Fibroblast of the conjunctiva (primary cell): ENCODE measurements at regions not wholly inside any gene's neighbourhood (a gene's known extent, or its start where the extent isn't known, plus 50 kb on each side); places are given as distances from the start of the nearest gene placed in this dataset.

Experiments used
- DNase-seq: peaks from one replicate; pipeline ENCODE4 v3.0.0-alpha.2; 2010; ENCODE audit warnings: low read depth

DNA sequence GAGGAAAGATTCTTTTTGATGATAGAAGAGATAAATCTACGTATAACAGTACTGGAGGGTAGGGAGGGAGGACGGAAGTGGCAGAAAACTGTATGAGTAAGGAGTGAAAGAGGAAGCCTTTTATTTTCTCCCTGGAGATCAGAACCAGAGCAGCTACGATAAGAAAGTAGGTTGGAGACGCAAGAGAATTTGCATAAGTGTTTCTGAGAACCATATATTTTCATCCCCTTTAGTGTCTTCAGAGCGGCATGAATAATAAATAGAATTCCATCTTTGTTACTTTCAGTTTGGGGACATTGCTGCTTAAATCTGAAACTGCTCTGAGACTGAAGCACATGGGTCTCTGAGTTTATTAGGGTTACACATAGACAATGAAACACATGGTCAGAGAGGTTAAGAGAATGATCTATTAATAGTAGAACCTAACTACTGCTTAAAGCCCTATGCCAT is 230.2 kb upstream of the TNP1 start:
- DNase-seq: no peak

DNA sequence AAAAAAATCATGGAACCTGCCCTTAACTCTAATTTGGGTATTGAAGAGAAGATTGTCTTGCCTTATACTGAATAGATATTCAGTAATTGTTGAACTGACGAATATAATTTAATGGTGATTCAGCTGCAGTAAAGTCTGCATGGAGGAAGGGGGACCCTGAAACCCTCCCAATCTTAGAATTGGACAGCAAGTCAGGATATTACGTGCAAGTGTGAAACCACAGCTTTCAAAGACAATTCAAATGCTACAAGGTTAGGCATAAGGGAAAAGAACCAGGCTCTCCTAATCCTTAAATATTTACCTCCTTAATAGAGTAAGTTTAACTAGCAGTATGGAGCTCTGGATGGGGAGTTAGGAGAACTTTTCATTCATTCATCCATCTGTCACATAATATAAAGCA is 226.9 kb upstream of the TNP1 start:
- no peak for DNase-seq

DNA sequence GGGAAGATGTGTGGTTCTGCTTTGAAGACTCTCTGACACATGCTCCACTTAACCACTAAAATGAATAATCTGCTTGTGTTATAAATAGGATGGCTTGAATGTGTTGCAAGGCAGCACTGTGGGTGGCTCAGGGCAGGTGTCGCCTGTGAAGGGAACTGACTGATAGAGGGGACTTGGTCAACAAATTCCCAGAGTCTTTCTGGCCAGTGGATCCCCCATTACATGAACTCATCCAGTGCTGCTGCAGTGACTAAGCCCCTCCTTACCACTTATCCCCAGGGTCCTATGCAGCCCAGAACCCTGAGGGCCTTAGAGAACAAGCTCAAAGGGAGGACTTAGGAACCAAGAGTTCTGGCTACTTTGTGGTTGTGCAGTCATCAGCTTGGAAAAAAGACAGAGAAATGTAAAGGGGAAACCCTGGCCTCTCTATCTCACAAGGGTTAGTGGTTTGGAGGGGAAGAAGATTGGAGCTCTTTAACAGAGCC is 226.2 kb upstream of the TNP1 start:
- DNase-seq: no peak

GRCh38 chr2:217085543-217085942 is 225.7 kb upstream of the TNP1 start:
- DNase-seq: no peak

DNA sequence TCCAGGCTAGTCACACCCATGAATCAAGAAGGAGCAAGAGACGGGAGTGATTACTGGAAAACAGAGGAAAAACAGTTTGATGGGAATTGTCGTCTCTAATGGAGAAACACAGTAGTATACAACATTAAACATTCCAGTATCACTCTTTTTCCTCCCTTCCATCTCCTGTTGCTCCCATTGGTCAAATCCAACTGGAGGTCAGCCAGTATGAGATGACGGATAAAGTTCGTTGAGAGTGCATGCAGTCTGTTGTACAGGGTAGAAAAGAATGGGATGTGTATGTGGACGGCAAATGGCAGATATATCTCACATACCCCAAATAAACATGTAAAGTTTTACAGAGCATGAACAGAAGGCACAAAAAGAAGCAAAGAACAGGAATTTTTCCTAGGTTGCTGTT is 221.9 kb upstream of the TNP1 start:
- DNase-seq: no peak

DNA sequence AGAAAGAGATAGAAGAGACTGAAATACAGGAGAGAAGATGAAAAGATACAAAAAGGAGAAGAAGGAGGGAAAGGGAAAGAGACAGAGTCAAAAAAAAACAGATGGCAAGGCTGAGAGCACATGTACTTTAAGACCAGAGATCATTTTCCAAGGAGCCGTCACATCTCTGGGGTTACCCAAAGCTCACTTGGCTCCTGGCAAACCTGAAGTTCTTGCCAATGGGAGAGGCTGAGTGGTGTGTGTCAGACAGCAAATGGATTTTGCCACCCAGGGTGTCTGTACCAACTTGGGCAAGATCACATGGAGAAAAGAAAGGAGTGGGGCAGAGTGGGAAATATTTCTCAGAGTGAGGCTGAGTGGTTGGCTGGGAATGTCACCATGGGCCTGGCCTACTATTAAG is 219.3 kb upstream of the TNP1 start:
- no peak for DNase-seq

GRCh38 chr2:217077831-217078407 is 218.1 kb upstream of the TNP1 start:
- no peak for DNase-seq

- DNase-seq: no peak
These were observed 216.9 kb upstream of the TNP1 start for GRCh38 chr2:217076657-217077232.

DNA sequence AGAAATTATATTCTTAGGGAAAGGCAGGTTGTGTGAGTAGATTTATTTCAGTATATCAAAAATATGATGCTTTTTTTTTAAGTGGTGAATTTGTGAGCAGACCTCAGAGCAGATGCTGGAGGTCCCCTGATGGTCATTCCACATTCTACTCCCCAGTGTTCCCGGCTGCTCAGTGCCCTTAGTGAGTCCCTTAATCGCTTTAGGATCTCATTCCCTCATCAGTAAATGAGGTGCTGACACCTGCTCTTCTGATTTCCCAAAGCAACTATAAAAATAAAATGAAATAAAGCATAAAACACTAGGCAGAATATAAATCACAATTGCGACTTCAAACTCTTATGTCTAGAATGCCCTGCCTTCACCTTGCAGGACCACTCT is 216.2 kb upstream of the TNP1 start:
- no peak for DNase-seq

- no peak for DNase-seq
These were observed 215.6 kb upstream of the TNP1 start for GRCh38 chr2:217075268-217076057.

GRCh38 chr2:217074576-217075255 is 214.9 kb upstream of the TNP1 start:
- DNase-seq: no peak

DNA sequence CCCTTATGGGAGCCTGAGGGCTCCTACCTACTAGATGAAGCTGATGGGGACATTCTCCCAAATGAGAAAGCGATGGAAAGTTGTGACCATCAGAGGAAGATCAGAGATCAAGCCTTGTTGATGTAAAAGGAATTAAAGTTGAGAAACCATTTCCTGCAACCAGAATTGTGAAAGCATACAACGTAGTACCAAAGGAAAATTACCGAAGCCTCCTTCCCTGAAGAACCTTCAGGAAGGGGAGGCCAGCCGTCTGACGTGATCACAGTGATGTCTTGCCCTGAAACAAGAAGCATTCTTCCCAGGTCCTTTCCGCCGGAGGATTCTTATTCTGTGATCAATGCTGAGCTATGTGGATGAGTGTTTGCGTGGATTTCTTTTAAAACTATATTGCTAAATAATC is 211.6 kb upstream of the TNP1 start:
- DNase-seq: no peak

DNA sequence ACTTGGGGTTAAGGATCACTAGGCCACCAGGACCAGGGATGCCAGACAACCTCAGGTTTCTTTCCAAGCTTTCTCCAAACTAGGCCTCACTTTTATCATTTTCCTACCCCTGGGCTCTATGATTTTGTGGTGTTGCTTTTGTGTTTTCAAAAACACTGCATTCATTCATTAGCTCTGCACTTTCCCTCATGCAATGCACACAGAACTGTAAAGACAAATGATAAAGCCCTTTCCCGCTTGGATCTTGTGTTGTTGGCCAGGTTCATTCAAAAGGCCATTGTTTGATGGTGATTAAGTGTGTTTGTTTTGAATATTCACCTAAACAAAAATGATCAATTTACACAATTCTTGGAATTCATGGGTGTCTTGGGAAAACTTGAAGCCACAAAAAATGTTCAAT is 210.7 kb upstream of the TNP1 start:
- DNase-seq: no peak

- no peak for DNase-seq
These were observed 210.2 kb upstream of the TNP1 start for GRCh38 chr2:217070043-217070430.

DNA sequence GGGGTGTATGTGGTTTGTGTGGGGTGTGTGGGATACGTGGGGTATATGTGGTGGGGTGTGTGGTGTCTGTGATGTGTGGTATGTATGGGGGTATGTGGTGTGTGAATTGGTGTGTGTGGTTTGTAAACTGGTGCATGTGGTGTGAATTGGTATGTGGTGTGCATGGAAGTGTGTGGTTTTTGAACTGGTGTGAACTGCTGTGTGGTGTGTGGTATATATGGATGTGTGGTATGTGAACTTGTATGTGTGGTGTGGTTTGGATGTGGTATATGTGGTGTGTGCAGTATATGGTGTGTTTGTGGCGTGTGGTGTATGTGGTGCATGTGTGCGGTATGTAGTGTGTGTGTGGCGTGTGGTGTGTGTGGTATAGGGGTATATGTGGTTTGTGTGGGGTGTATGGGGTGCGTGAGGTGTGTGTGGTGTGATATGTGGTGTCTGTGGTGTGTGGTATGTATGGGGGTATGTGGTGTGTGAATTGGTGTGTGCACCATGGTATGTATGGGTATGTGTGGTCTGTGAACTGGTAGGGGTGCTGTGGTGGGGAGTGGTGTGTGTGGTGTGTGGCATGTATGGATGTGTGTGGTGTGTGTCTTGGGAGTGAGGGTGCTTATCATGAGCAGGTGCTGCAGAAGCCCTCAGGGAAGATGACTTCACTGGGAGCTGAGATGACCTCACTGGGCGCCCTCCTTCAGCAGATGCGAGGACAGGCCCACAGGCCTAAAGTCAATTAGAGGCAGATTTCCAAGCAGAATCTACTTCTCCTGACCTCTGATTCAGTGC is 209.6 kb upstream of the TNP1 start:
- no peak for DNase-seq

DNA sequence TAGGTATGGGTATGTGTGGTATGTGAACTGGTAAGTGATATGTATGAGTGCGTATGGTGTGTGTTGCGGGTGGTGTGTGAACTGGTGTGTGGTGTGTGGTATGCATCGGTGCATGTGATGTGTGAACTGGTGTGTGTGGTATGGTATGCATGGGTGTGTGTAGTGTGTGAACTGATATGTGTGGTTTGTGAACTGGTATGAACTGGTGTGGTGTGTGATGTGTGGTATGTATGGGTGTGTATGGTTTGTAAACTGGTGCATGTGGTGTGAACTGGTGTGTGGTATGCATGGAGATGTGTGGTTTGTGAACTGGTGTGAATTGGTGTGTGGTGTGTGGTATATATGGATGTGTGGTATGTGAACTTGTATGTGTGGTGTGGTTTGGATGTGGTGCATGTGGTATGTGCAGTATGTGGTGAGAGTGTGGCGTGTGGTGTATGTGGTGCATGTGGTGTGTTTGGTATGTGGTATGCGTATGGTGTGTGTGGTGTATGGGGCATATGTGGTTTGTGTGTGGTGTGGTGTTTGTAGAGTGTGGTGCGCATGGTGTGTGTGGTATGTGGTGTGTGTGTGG is 208.9 kb upstream of the TNP1 start:
- DNase-seq: no peak

GRCh38 chr2:217067787-217068186 is 207.9 kb upstream of the TNP1 start:
- no peak for DNase-seq

GRCh38 chr2:217066510-217067270 is 206.8 kb upstream of the TNP1 start:
- no peak for DNase-seq

DNA sequence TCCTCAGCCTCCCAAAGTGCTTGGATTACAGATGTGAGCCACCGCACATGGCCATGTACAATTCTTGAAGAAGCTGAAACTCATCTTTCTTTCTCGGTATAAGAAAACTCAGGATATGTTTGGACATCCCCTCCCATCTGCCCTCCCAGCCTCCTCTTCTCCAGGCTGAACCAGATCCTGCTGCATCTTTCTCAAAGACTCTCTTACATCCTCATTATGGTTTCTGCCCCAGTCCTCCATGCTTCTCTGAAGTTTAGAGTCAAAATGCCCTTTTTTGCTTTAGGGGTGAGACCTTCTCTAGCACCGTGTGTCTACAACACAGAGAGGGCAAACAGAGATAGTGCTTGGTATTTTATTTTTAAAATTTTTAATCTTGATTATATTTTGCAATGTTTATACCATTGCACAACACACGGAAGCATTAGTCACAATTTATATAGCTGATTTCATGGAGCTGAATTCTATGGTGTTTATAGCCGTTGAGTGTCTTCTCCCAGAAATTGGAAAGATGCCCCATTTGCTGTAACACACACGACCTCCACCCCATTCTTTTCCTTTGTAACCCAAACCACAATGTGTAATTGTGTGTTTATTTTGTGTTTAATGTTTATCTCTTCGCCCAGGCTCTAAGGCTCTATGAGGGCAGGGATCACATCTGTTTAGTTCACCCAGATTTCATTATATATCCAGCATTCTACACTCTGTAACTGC is 206.0 kb upstream of the TNP1 start:
- DNase-seq: peak; percentile 94

GRCh38 chr2:217065012-217065290 is 205.1 kb upstream of the TNP1 start:
- DNase-seq: no peak
